ENCODE measurements at regions not wholly inside any gene's neighbourhood (a gene's known extent, or its start where the extent isn't known, plus 50 kb on each side); places are given as distances from the start of the nearest gene placed in this dataset.

DNA sequence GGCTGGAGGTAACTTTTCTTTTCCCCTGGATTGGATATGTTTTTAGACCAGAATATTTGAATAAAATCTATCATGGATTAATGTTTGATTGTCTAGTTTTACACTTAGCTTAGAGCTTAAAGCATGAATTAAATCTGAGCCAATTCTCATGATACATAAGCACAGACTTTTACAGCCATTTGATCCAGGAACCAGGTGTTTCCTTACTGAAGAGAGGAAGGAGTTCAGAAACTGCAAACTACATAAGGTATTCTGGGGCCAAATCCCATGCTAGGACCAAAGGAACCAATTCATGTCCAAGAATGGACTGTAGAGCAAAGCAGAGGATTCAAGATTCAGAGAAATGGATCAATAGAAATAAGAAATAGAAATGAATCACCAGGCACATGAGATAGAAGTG is 360.4 kb upstream of the ZNF608 start:
- H3K4me3 Mint-ChIP-seq = no peak overlapping the region
- Histone ChIP-seq H3K27me3 (ENCODE audit: control insufficient read depth, insufficient read depth, low read length) (no peaks in the 10 kb centered on the region), H3K4me3 (ENCODE audit: low read length) (no peak overlapping the region), H3K9me3 (ENCODE audit: control insufficient read depth, insufficient read depth, low read length) (no peaks in the 10 kb centered on the region), H3K4me1 (ENCODE audit: control insufficient read depth, insufficient read depth, low read length) (no peaks in the 10 kb centered on the region), H3K27ac (ENCODE audit: low read length) (no peak overlapping the region), H3K36me3 (ENCODE audit: control insufficient read depth, insufficient read depth, low read length) (no peaks in the 10 kb centered on the region)
- intact Hi-C loops (cut with micrococcal nuclease) = no loop called here
- peaks cover 0 to 6% of the 10 kb centered on the region in 2 donors for H3K9me3 Mint-ChIP-seq
- no peak overlapping the region for H3K27ac Mint-ChIP-seq
- no peaks in the 10 kb centered on the region for H3K4me1 Mint-ChIP-seq
- H3K36me3 Mint-ChIP-seq = peaks cover 6% of the 10 kb centered on the region
- H3K27me3 Mint-ChIP-seq (ENCODE audit: low read depth in 2 of 2) = peaks cover 0 to 9% of the 10 kb centered on the region in 2 donors
- ATAC-seq (no peak), DNase-seq (no peak)
- TF ChIP-seq, protein P1, sequence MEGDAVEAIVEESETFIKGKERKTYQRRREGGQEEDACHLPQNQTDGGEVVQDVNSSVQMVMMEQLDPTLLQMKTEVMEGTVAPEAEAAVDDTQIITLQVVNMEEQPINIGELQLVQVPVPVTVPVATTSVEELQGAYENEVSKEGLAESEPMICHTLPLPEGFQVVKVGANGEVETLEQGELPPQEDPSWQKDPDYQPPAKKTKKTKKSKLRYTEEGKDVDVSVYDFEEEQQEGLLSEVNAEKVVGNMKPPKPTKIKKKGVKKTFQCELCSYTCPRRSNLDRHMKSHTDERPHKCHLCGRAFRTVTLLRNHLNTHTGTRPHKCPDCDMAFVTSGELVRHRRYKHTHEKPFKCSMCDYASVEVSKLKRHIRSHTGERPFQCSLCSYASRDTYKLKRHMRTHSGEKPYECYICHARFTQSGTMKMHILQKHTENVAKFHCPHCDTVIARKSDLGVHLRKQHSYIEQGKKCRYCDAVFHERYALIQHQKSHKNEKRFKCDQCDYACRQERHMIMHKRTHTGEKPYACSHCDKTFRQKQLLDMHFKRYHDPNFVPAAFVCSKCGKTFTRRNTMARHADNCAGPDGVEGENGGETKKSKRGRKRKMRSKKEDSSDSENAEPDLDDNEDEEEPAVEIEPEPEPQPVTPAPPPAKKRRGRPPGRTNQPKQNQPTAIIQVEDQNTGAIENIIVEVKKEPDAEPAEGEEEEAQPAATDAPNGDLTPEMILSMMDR (IDR thresholded peaks at IDR 0.05) = no peak

DNA sequence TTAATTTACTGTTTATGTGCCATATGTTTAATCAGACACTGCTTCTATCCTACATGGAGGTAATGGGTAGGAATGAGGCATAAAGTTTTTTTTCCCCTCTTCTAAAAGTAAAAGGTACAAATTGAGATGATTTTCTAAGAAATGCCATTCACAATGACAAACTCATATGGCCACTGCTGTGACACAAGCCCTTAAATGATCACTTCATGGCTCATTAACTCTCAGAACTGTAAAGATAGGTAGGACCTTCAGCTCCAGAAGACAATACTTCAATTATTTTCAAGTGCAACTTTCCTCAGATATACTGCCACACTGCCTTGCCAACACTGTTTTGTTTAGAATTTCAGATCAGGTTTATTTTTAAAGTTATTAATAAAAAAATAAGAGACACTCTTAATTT is 362.9 kb upstream of the ZNF608 start:
- Mint-ChIP-seq H3K36me3 (peaks cover 7% of the 10 kb centered on the region), H3K27ac (no peak overlapping the region), H3K4me1 (no peaks in the 10 kb centered on the region), H3K4me3 (no peak overlapping the region), H3K9me3 (peaks cover 0 to 6% of the 10 kb centered on the region in 2 donors), H3K27me3 (ENCODE audit: low read depth in 2 of 2) (peaks cover 0 to 9% of the 10 kb centered on the region in 2 donors)
- Histone ChIP-seq H3K36me3 (ENCODE audit: control insufficient read depth, insufficient read depth, low read length) (no peaks in the 10 kb centered on the region), H3K27me3 (ENCODE audit: control insufficient read depth, insufficient read depth, low read length) (no peaks in the 10 kb centered on the region), H3K4me1 (ENCODE audit: control insufficient read depth, insufficient read depth, low read length) (no peaks in the 10 kb centered on the region), H3K27ac (ENCODE audit: low read length) (no peak overlapping the region), H3K9me3 (ENCODE audit: control insufficient read depth, insufficient read depth, low read length) (no peaks in the 10 kb centered on the region), H3K4me3 (ENCODE audit: low read length) (no peak overlapping the region)
- DNase-seq (no peak), ATAC-seq (no peak)
- intact Hi-C loops (cut with micrococcal nuclease) = no loop called here
- TF ChIP-seq, protein P1 (IDR thresholded peaks at IDR 0.05) = no peak

DNA sequence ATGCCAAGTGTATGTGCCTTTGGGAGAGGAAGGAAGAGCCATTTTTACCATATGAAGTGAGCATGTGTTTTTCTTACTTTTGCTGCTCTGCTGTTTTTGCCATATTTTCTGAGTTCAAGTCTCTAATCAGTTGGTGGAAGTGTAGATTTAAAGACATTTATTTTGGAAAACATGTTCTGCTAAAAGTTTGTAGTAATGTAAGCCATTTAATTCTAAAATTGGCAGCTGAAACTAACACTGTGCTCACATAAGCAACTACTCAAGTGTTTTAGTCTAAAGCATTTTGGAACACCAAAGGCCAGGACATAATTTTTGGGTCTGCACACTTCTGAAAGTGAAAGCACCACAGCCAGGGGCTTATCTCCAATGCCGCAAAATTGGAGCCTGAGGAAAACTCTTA is 363.4 kb upstream of the ZNF608 start:
- H3K27ac ChIP-seq (ENCODE audit: low read length) = no peak overlapping the region
- H3K4me1 Mint-ChIP-seq = no peaks in the 10 kb centered on the region
- H3K36me3 Mint-ChIP-seq = peaks cover 7% of the 10 kb centered on the region
- peaks cover 0 to 9% of the 10 kb centered on the region in 2 donors for H3K27me3 Mint-ChIP-seq (ENCODE audit: low read depth in 2 of 2)
- ATAC-seq (no peak), DNase-seq (no peak)
- H3K9me3 Mint-ChIP-seq = peaks cover 0 to 6% of the 10 kb centered on the region in 2 donors
- WGBS (ENCODE audit: insufficient coverage) = 100% methylated on average over 1 of the region's 1 CpG
- no peak overlapping the region for H3K4me3 ChIP-seq (ENCODE audit: low read length)
- no peak overlapping the region for H3K27ac Mint-ChIP-seq
- H3K36me3 ChIP-seq (ENCODE audit: control insufficient read depth, insufficient read depth, low read length) = no peaks in the 10 kb centered on the region
- TF ChIP-seq, protein P1 (IDR thresholded peaks at IDR 0.05) = no peak
- no peaks in the 10 kb centered on the region for H3K4me1 ChIP-seq (ENCODE audit: control insufficient read depth, insufficient read depth, low read length)
- intact Hi-C loops (cut with micrococcal nuclease) = no loop called here
- no peak overlapping the region for H3K4me3 Mint-ChIP-seq
- no peaks in the 10 kb centered on the region for H3K27me3 ChIP-seq (ENCODE audit: control insufficient read depth, insufficient read depth, low read length)
- no peaks in the 10 kb centered on the region for H3K9me3 ChIP-seq (ENCODE audit: control insufficient read depth, insufficient read depth, low read length)

DNA sequence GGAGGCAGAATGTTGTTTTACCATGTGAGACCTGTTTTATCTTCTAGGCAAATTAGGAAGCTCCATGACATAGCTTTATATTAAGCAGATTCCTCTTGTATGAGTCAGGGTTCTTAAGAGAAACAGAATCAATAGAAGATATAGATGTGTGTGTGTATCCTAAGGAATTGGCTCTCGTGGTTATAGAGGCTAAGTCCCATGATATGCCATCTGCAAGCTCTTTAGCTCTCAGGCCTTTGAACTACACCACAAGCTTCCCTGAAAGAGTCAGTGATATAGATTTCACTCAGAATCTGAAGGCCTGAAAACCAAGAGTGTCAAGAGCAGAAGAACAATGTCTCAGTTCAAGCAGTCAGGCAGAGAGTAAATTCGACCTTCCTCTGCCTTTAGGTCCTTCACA is 365.8 kb upstream of the ZNF608 start:
- TF ChIP-seq, protein P1 (IDR thresholded peaks at IDR 0.05) = no peak
- intact Hi-C loops (cut with micrococcal nuclease) = no loop called here

More for the DNA sequence above, 365.8 kb upstream of the ZNF608 start:
- Histone ChIP-seq H3K4me3 (ENCODE audit: low read length) (no peak overlapping the region), H3K27me3 (ENCODE audit: control insufficient read depth, insufficient read depth, low read length) (no peaks in the 10 kb centered on the region), H3K36me3 (ENCODE audit: control insufficient read depth, insufficient read depth, low read length) (no peaks in the 10 kb centered on the region), H3K4me1 (ENCODE audit: control insufficient read depth, insufficient read depth, low read length) (no peaks in the 10 kb centered on the region), H3K9me3 (ENCODE audit: control insufficient read depth, insufficient read depth, low read length) (no peaks in the 10 kb centered on the region), H3K27ac (ENCODE audit: low read length) (no peak overlapping the region)
- DNase-seq = no peak
- Mint-ChIP-seq H3K27ac (no peak overlapping the region), H3K27me3 (ENCODE audit: low read depth in 2 of 2) (peaks cover 0 to 6% of the 10 kb centered on the region in 2 donors), H3K36me3 (peaks cover 7% of the 10 kb centered on the region), H3K4me3 (no peak overlapping the region), H3K4me1 (no peaks in the 10 kb centered on the region), H3K9me3 (peaks cover 0 to 6% of the 10 kb centered on the region in 2 donors)
- no peak for ATAC-seq
- WGBS (ENCODE audit: insufficient coverage) = 74% methylated on average over 2 of the region's 2 CpGs

Data from natural killer cell (primary cell).